ENCODE measurements at regions not wholly inside any gene's neighbourhood (a gene's known extent, or its start where the extent isn't known, plus 50 kb on each side); places are given as distances from the start of the nearest gene placed in this dataset.

- TF ChIP-seq, protein P1, sequence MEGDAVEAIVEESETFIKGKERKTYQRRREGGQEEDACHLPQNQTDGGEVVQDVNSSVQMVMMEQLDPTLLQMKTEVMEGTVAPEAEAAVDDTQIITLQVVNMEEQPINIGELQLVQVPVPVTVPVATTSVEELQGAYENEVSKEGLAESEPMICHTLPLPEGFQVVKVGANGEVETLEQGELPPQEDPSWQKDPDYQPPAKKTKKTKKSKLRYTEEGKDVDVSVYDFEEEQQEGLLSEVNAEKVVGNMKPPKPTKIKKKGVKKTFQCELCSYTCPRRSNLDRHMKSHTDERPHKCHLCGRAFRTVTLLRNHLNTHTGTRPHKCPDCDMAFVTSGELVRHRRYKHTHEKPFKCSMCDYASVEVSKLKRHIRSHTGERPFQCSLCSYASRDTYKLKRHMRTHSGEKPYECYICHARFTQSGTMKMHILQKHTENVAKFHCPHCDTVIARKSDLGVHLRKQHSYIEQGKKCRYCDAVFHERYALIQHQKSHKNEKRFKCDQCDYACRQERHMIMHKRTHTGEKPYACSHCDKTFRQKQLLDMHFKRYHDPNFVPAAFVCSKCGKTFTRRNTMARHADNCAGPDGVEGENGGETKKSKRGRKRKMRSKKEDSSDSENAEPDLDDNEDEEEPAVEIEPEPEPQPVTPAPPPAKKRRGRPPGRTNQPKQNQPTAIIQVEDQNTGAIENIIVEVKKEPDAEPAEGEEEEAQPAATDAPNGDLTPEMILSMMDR (IDR thresholded peaks at IDR 0.05), result no peak
- no peak for TF ChIP-seq POLR2A (IDR thresholded peaks at IDR 0.05)
These were observed 94.3 kb downstream of the OTUD1 start for GRCh38 chr10:23533212-23533611.

Data from Peyer's patch (tissue), 4 donors.